ENCODE measurements at regions not wholly inside any gene's neighbourhood (a gene's known extent, or its start where the extent isn't known, plus 50 kb on each side); places are given as distances from the start of the nearest gene placed in this dataset.

- no peak overlapping the region for H2AFZ ChIP-seq (ENCODE audit: insufficient read depth, low read length, poor library complexity)
- H3K9ac ChIP-seq (ENCODE audit: low read length) = no peak overlapping the region
- H3K9me3 ChIP-seq (ENCODE audit: insufficient read depth, low read depth, low read length) = no peaks in the 10 kb centered on the region
- no peaks in the 10 kb centered on the region for H3K79me2 ChIP-seq (ENCODE audit: control insufficient read depth, insufficient read depth, low read length, poor library complexity)
- H4K8ac ChIP-seq (ENCODE audit: low read depth, low read length) = no peak overlapping the region
- H3K4me1 ChIP-seq (ENCODE audit: control insufficient read depth in 1 of 2, insufficient read depth in 2 of 2, low read length in 2 of 2) = no peaks in the 10 kb centered on the region
- no peak overlapping the region for H2BK120ac ChIP-seq (ENCODE audit: insufficient read depth, low read length, poor library complexity)
- H3K4me2 ChIP-seq (ENCODE audit: low read length) = no peak overlapping the region
- H3K4me3 ChIP-seq (ENCODE audit: low read depth, low read length) = no peak overlapping the region
- no CpG with 5 or more reads among the region's 3 CpGs for WGBS (ENCODE audit: extremely low coverage, insufficient coverage, insufficient read length)
- H3K27ac ChIP-seq (ENCODE audit: low read depth, low read length) = no peak overlapping the region
- no peaks in the 10 kb centered on the region for H3K79me1 ChIP-seq (ENCODE audit: low read length)
- H3K4ac ChIP-seq (ENCODE audit: low read depth, low read length) = no peak overlapping the region
- H3K14ac ChIP-seq (ENCODE audit: low read length) = no peak overlapping the region
- H4K91ac ChIP-seq (ENCODE audit: low read depth, low read length) = no peak overlapping the region
- DNase-seq = no peak
- no peak overlapping the region for H2AK5ac ChIP-seq (ENCODE audit: low read length)
- no peaks in the 10 kb centered on the region for H3K27me3 ChIP-seq (ENCODE audit: insufficient read depth, low read length)
- H3K18ac ChIP-seq (ENCODE audit: low read length) = no peak overlapping the region
- no peak overlapping the region for H2BK5ac ChIP-seq (ENCODE audit: low read depth, low read length, poor library complexity)
- no peak overlapping the region for H3K23ac ChIP-seq (ENCODE audit: low read length)
- no peaks in the 10 kb centered on the region for H3K36me3 ChIP-seq (ENCODE audit: control insufficient read depth in 1 of 2, insufficient read depth in 2 of 2, low read length in 2 of 2)
- H2BK12ac ChIP-seq (ENCODE audit: low read length) = no peak overlapping the region
- no peak overlapping the region for H4K12ac ChIP-seq (ENCODE audit: low read depth, low read length)
Measured at GRCh38 chr6:8859501-8859900, 424.2 kb upstream of the SLC35B3 start.

- no peak overlapping the region for H4K91ac ChIP-seq (ENCODE audit: low read depth, low read length)
- no peak overlapping the region for H2AK5ac ChIP-seq (ENCODE audit: low read length)
- no peaks in the 10 kb centered on the region for H3K36me3 ChIP-seq (ENCODE audit: control insufficient read depth in 1 of 2, insufficient read depth in 2 of 2, low read length in 2 of 2)
- H3K27me3 ChIP-seq (ENCODE audit: insufficient read depth, low read length) = no peaks in the 10 kb centered on the region
- H3K4ac ChIP-seq (ENCODE audit: low read depth, low read length) = no peak overlapping the region
- no peak for DNase-seq
- H2BK120ac ChIP-seq (ENCODE audit: insufficient read depth, low read length, poor library complexity) = no peak overlapping the region
- H2BK5ac ChIP-seq (ENCODE audit: low read depth, low read length, poor library complexity) = no peak overlapping the region
- H3K27ac ChIP-seq (ENCODE audit: low read depth, low read length) = no peak overlapping the region
- H3K9ac ChIP-seq (ENCODE audit: low read length) = no peak overlapping the region
- H4K12ac ChIP-seq (ENCODE audit: low read depth, low read length) = no peak overlapping the region
- H2BK12ac ChIP-seq (ENCODE audit: low read length) = no peak overlapping the region
- H3K79me2 ChIP-seq (ENCODE audit: control insufficient read depth, insufficient read depth, low read length, poor library complexity) = no peaks in the 10 kb centered on the region
- no peak overlapping the region for H3K4me2 ChIP-seq (ENCODE audit: low read length)
- no peaks in the 10 kb centered on the region for H3K4me1 ChIP-seq (ENCODE audit: control insufficient read depth in 1 of 2, insufficient read depth in 2 of 2, low read length in 2 of 2)
- no peak overlapping the region for H2AFZ ChIP-seq (ENCODE audit: insufficient read depth, low read length, poor library complexity)
- H3K79me1 ChIP-seq (ENCODE audit: low read length) = no peaks in the 10 kb centered on the region
- H3K14ac ChIP-seq (ENCODE audit: low read length) = no peak overlapping the region
- H3K23ac ChIP-seq (ENCODE audit: low read length) = no peak overlapping the region
- no peaks in the 10 kb centered on the region for H3K9me3 ChIP-seq (ENCODE audit: insufficient read depth, low read depth, low read length)
- no peak overlapping the region for H4K8ac ChIP-seq (ENCODE audit: low read depth, low read length)
- no CpG with 5 or more reads among the region's 4 CpGs for WGBS (ENCODE audit: extremely low coverage, insufficient coverage, insufficient read length)
- no peak overlapping the region for H3K4me3 ChIP-seq (ENCODE audit: low read depth, low read length)
- no peak overlapping the region for H3K18ac ChIP-seq (ENCODE audit: low read length)
Measured at GRCh38 chr6:8858854-8859331, 423.5 kb upstream of the SLC35B3 start.

GRCh38 chr6:8857160-8857559 is 421.8 kb upstream of the SLC35B3 start:
- Histone ChIP-seq H4K91ac (ENCODE audit: low read depth, low read length) (no peak overlapping the region), H3K4me1 (ENCODE audit: control insufficient read depth in 1 of 2, insufficient read depth in 2 of 2, low read length in 2 of 2) (no peaks in the 10 kb centered on the region), H2BK5ac (ENCODE audit: low read depth, low read length, poor library complexity) (no peak overlapping the region), H3K4me2 (ENCODE audit: low read length) (no peak overlapping the region), H3K9ac (ENCODE audit: low read length) (no peak overlapping the region), H4K8ac (ENCODE audit: low read depth, low read length) (no peak overlapping the region), H3K27ac (ENCODE audit: low read depth, low read length) (no peak overlapping the region), H3K9me3 (ENCODE audit: insufficient read depth, low read depth, low read length) (no peaks in the 10 kb centered on the region), H2AFZ (ENCODE audit: insufficient read depth, low read length, poor library complexity) (no peak overlapping the region), H3K23ac (ENCODE audit: low read length) (no peak overlapping the region), H2BK120ac (ENCODE audit: insufficient read depth, low read length, poor library complexity) (no peak overlapping the region), H3K4me3 (ENCODE audit: low read depth, low read length) (no peak overlapping the region), H4K12ac (ENCODE audit: low read depth, low read length) (no peak overlapping the region), H3K14ac (ENCODE audit: low read length) (no peak overlapping the region), H2BK12ac (ENCODE audit: low read length) (no peak overlapping the region), H3K79me2 (ENCODE audit: control insufficient read depth, insufficient read depth, low read length, poor library complexity) (no peaks in the 10 kb centered on the region), H3K18ac (ENCODE audit: low read length) (no peak overlapping the region), H3K36me3 (ENCODE audit: control insufficient read depth in 1 of 2, insufficient read depth in 2 of 2, low read length in 2 of 2) (no peaks in the 10 kb centered on the region), H3K79me1 (ENCODE audit: low read length) (no peaks in the 10 kb centered on the region), H3K4ac (ENCODE audit: low read depth, low read length) (no peak overlapping the region), H2AK5ac (ENCODE audit: low read length) (no peak overlapping the region), H3K27me3 (ENCODE audit: insufficient read depth, low read length) (no peaks in the 10 kb centered on the region)
- WGBS (ENCODE audit: extremely low coverage, insufficient coverage, insufficient read length) = no CpG with 5 or more reads among the region's 2 CpGs
- DNase-seq = no peak

- no peak overlapping the region for H3K4me2 ChIP-seq (ENCODE audit: low read length)
- no peak overlapping the region for H4K12ac ChIP-seq (ENCODE audit: low read depth, low read length)
- no peak overlapping the region for H3K4me3 ChIP-seq (ENCODE audit: low read depth, low read length)
- WGBS (ENCODE audit: extremely low coverage, insufficient coverage, insufficient read length) = no CpG with 5 or more reads among the region's 4 CpGs
- DNase-seq = peak; percentile 41 to 78
- H3K14ac ChIP-seq (ENCODE audit: low read length) = no peak overlapping the region
- H3K79me1 ChIP-seq (ENCODE audit: low read length) = no peaks in the 10 kb centered on the region
- H2AFZ ChIP-seq (ENCODE audit: insufficient read depth, low read length, poor library complexity) = no peak overlapping the region
- no peak overlapping the region for H3K23ac ChIP-seq (ENCODE audit: low read length)
- H3K27ac ChIP-seq (ENCODE audit: low read depth, low read length) = no peak overlapping the region
- no peaks in the 10 kb centered on the region for H3K4me1 ChIP-seq (ENCODE audit: control insufficient read depth in 1 of 2, insufficient read depth in 2 of 2, low read length in 2 of 2)
- no peak overlapping the region for H2AK5ac ChIP-seq (ENCODE audit: low read length)
- no peaks in the 10 kb centered on the region for H3K36me3 ChIP-seq (ENCODE audit: control insufficient read depth in 1 of 2, insufficient read depth in 2 of 2, low read length in 2 of 2)
- H3K9ac ChIP-seq (ENCODE audit: low read length) = no peak overlapping the region
- no peak overlapping the region for H3K18ac ChIP-seq (ENCODE audit: low read length)
- no peak overlapping the region for H2BK5ac ChIP-seq (ENCODE audit: low read depth, low read length, poor library complexity)
- no peaks in the 10 kb centered on the region for H3K79me2 ChIP-seq (ENCODE audit: control insufficient read depth, insufficient read depth, low read length, poor library complexity)
- no peak overlapping the region for H4K91ac ChIP-seq (ENCODE audit: low read depth, low read length)
- no peak overlapping the region for H2BK12ac ChIP-seq (ENCODE audit: low read length)
- no peak overlapping the region for H2BK120ac ChIP-seq (ENCODE audit: insufficient read depth, low read length, poor library complexity)
- H3K4ac ChIP-seq (ENCODE audit: low read depth, low read length) = no peak overlapping the region
- no peaks in the 10 kb centered on the region for H3K9me3 ChIP-seq (ENCODE audit: insufficient read depth, low read depth, low read length)
- H3K27me3 ChIP-seq (ENCODE audit: insufficient read depth, low read length) = no peaks in the 10 kb centered on the region
- no peak overlapping the region for H4K8ac ChIP-seq (ENCODE audit: low read depth, low read length)
Measured at GRCh38 chr6:8855411-8855810, 420.1 kb upstream of the SLC35B3 start.
